ENCODE measurements at regions not wholly inside any gene's neighbourhood (a gene's known extent, or its start where the extent isn't known, plus 50 kb on each side); places are given as distances from the start of the nearest gene placed in this dataset.

DNA sequence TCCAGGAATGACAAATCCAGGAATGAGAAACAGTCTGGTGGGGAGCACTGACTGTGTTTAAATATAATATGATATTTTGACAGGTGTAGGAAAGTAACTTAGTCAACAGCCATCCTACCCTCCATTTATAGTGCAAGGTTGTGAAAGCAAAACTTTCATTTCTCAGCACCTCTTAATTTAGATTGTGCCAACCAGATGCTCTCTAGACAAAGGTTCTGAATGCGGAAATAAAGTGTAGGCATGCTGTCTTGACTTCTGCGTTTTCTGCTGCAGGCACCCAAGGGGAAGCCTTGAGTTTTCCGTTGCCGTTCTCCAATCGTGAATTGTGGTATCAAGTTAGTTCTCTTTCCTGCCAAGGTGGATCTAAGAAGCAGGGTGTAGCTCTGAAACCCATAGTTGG, 261.9 kb upstream of the SUCLG2 start (continued):
- TF ChIP-seq, protein P1, sequence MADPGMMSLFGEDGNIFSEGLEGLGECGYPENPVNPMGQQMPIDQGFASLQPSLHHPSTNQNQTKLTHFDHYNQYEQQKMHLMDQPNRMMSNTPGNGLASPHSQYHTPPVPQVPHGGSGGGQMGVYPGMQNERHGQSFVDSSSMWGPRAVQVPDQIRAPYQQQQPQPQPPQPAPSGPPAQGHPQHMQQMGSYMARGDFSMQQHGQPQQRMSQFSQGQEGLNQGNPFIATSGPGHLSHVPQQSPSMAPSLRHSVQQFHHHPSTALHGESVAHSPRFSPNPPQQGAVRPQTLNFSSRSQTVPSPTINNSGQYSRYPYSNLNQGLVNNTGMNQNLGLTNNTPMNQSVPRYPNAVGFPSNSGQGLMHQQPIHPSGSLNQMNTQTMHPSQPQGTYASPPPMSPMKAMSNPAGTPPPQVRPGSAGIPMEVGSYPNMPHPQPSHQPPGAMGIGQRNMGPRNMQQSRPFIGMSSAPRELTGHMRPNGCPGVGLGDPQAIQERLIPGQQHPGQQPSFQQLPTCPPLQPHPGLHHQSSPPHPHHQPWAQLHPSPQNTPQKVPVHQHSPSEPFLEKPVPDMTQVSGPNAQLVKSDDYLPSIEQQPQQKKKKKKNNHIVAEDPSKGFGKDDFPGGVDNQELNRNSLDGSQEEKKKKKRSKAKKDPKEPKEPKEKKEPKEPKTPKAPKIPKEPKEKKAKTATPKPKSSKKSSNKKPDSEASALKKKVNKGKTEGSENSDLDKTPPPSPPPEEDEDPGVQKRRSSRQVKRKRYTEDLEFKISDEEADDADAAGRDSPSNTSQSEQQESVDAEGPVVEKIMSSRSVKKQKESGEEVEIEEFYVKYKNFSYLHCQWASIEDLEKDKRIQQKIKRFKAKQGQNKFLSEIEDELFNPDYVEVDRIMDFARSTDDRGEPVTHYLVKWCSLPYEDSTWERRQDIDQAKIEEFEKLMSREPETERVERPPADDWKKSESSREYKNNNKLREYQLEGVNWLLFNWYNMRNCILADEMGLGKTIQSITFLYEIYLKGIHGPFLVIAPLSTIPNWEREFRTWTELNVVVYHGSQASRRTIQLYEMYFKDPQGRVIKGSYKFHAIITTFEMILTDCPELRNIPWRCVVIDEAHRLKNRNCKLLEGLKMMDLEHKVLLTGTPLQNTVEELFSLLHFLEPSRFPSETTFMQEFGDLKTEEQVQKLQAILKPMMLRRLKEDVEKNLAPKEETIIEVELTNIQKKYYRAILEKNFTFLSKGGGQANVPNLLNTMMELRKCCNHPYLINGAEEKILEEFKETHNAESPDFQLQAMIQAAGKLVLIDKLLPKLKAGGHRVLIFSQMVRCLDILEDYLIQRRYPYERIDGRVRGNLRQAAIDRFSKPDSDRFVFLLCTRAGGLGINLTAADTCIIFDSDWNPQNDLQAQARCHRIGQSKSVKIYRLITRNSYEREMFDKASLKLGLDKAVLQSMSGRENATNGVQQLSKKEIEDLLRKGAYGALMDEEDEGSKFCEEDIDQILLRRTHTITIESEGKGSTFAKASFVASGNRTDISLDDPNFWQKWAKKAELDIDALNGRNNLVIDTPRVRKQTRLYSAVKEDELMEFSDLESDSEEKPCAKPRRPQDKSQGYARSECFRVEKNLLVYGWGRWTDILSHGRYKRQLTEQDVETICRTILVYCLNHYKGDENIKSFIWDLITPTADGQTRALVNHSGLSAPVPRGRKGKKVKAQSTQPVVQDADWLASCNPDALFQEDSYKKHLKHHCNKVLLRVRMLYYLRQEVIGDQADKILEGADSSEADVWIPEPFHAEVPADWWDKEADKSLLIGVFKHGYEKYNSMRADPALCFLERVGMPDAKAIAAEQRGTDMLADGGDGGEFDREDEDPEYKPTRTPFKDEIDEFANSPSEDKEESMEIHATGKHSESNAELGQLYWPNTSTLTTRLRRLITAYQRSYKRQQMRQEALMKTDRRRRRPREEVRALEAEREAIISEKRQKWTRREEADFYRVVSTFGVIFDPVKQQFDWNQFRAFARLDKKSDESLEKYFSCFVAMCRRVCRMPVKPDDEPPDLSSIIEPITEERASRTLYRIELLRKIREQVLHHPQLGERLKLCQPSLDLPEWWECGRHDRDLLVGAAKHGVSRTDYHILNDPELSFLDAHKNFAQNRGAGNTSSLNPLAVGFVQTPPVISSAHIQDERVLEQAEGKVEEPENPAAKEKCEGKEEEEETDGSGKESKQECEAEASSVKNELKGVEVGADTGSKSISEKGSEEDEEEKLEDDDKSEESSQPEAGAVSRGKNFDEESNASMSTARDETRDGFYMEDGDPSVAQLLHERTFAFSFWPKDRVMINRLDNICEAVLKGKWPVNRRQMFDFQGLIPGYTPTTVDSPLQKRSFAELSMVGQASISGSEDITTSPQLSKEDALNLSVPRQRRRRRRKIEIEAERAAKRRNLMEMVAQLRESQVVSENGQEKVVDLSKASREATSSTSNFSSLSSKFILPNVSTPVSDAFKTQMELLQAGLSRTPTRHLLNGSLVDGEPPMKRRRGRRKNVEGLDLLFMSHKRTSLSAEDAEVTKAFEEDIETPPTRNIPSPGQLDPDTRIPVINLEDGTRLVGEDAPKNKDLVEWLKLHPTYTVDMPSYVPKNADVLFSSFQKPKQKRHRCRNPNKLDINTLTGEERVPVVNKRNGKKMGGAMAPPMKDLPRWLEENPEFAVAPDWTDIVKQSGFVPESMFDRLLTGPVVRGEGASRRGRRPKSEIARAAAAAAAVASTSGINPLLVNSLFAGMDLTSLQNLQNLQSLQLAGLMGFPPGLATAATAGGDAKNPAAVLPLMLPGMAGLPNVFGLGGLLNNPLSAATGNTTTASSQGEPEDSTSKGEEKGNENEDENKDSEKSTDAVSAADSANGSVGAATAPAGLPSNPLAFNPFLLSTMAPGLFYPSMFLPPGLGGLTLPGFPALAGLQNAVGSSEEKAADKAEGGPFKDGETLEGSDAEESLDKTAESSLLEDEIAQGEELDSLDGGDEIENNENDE (IDR thresholded peaks at IDR 0.05; ENCODE audit: insufficient replicate concordance, low read length): no peak
- TF ChIP-seq ASH2L (IDR thresholded peaks at IDR 0.05; ENCODE audit: low read length): no peak
